G401 (cell line): ENCODE measurements at regions not wholly inside any gene's neighbourhood (a gene's known extent, or its start where the extent isn't known, plus 50 kb on each side); places are given as distances from the start of the nearest gene placed in this dataset.
"Not testable (repeated sequence)": the region's sequence is repeated elsewhere in the genome, so short reads cannot be mapped to it uniquely, and the experiment has no call there.

Source experiments
- DNase-seq: peaks from one replicate; pipeline ENCODE4 v3.0.0-alpha.2; 2015; ENCODE audit warnings: low spot score
- in situ Hi-C: cut with HindIII; loops from 2 replicates; pipeline ENCODE4 v1.10.0; 2016; ENCODE audit warnings: low sequenced_read_pairs, mixed read lengths

DNA sequence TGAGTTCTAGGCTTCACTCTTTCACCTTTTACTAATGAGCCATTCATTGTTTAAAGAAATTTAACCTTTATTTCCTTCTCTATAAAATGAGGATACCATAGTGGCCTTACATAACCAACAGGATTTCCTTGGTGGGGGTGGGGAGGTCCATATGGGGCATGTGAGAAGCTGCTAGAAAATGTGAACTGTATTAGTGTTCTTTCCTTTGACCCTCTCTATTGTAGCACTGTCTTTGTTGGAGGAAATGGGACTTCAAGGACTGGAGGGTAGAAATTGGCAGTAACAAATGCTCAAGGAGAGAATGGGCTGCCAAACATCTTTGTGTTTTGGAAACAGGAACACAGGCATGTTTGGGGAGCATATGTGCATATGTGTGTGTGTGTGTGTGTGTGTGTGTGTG is 468.7 kb upstream of the ZEB2 start:
- in situ Hi-C loops = no loop called here

DNA sequence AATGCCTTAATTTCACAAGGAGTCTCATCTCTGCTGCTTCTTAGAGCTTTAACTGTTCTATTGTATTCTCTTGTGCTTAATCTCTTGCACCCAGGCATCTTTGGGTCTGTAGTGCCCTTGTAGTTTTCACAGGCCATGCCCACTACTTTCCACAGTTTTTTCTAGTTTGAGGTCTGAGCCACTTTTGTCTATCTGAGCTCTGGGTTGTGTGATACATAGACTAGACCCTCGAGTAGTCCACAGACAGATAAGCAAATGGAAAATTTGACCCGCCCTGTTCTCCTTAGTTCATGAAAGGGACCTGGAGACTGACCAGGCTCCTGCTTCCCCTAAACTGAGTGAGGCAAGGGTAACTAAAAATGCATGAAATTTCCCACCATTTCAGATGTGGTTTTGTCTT is 466.8 kb upstream of the ZEB2 start:
- DNase-seq = no peak
- in situ Hi-C loops = no loop called here

More for the DNA sequence above, 468.7 kb upstream of the ZEB2 start:
- DNase-seq = no peak

DNA sequence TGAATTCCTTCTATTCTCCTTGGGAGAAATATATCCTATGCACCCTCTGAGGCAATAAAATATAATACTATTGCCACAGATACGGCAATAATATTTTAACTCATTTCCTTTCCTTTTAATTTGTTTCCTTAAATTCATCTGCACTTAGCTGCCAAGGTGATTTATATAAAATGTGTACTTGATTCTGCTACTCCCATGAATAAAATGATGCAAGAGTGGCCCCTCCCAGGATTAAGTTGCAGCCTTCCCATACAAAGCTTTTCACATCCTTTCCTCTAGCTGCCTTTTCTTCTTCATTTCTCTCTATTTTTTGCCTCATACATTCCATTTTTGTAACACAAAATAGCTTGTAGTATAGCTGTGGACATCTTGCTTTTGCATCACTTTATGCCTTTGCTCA is 464.1 kb upstream of the ZEB2 start:
- no peak for DNase-seq
- in situ Hi-C loops = no loop called here

DNA sequence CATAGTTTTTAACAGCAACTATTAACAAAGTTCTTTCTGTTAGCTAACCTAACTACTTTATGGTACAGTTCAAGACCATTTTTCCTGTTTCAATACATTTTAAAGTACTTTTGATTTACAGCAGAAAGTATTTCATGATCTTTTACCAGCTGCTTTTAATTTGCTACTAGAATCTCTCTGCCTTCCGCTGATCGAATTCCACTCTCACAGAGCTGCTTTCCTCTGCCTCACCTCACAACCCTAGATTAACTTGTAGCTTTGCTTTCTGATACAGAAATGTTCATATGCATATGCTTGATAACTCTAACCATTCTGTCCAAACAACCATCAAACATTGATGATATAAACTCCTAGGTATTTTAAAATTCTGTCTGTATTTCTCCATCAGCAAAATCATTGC is 463.2 kb upstream of the ZEB2 start:
- in situ Hi-C loops = no loop called here
- no peak for DNase-seq

DNA sequence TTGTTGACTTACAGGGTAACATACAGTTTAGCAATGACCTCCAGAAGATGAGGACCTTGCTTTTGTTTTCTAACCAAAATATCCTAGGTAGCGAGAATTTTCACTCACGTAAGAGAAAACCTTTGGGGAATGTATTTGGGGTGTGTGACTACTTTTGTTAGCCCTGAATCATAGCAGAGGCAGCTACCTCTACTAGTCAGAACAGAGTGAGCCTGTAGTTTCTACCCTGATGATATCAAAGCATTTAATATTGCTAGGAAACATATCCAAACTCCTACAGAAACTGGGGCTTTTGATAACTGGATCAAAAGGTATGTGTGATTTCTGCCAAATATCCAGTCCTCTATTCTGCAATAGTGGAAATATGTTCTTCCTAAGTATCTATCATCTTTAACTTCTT is 462.6 kb upstream of the ZEB2 start:
- in situ Hi-C loops = no loop called here
- DNase-seq = no peak

DNA sequence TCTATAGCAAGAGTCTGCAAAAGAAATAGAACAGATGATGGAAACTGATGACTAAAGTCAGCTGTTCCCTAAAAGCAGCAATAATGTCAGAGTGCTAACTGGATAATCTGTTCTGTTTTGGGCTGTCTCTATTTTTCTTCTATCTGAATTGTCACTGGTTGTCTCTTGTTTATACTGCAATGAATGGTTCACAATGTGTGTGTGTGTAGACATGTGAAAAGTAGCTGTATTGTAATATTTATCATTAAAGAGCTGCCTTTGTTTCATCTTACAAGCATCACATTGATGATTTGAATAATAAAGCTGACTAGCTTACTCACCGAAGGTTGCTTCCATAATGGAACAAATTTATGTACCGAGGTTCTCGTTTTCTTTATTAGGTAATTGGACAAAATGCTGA is 456.0 kb upstream of the ZEB2 start:
- no peak for DNase-seq
- in situ Hi-C loops = no loop called here

DNA sequence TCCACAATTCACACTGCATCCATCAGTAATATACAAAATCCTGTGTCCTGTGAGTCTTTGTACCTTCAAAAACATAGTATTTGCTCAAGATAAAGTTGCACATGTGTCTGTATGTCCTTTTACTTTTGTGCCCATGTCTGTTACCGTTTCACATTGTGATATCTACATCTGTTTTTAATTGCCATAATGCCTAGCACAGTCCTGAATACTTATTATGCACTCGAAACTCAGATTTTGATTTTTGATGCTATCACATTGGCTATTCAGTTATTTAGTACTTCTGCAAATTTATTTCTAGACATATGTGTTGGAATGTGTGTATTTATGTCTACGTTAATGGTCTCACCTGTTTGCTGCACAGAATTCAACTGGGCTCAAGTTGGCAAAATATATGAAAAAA is 452.8 kb upstream of the ZEB2 start:
- no peak for DNase-seq
- in situ Hi-C loops = no loop called here

DNA sequence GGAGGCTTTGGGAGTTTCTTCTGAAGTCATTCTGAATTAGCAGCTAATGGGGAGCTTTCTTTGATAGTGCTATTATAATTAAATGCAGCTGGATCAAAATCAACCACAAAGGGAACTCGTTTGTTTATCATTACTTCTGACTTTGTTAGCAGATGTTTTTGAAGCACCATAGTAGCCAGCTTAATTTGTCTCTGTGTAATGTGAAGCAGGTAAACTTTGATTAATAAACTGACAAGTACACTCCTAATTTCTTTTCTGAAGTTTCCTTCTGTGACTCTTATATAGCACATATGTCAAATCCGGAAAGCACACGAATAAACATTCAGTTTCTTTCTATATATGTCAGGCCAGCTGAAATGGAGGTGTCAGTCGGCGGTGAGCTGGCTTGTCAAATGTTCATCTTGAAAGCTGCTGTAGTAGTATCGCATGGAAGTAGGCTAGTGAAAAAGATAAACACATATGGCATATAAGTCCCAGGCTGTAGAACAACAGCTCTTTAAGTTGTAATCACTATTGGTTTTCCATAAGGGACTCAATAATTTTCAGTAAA is 451.9 kb upstream of the ZEB2 start:
- no peak for DNase-seq
- in situ Hi-C loops = no loop called here

DNA sequence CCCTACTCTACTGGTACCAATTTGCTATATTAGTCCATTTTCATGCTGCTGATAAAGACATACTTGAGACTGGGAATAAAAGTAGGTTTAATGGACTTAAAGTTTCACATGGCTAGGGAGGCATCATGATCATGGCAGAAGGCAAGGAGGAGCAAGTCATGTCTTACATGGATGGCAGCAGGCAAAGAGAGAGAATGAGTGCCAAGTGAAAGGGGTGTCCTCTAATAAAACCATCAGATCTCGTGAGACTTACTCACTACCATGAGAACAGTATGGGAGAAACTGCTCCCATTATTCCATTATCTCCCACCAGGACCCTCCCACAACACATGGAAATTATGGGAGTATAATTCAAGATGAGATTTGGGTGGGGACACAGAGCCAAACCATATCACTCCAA is 450.5 kb upstream of the ZEB2 start:
- in situ Hi-C loops, DNase-seq: not testable (repeated sequence)

DNA sequence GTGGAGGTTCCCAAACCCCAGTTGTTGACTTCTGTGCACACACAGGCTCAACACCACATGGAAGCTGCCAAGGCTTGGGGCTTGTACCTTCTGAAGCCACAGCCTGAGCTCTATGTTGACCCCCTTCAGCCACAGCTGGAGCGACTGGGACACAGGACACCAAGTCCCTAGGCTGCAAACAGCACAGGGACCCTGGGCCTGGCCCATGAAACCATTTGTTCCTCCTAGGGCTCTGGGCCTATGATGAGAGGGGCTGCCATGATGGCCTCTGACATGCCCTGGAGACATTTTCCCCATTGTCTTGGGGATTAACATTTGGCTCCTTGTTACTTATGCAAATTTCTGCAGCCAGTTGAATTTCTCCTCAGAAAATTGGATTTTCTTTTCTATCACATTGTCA is 449.6 kb upstream of the ZEB2 start:
- in situ Hi-C loops, DNase-seq: not testable (repeated sequence)

DNA sequence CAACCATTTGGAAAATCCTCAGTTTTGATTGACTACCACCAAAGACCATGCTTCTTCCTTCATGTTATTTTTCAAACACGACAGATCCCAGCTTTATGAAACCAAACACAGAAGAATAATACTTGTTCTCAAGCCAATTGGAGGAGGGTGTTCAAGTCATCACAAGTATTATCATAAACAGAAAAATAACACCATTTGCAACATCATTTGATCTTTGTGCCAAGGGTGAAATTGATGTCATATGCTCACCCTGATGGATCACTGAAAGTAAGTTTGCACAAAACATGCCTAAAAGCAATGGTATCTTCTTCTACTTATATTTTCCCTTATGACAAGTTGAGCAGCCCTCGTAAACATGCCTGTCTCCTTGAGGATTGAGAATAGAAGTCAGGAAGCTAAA is 448.0 kb upstream of the ZEB2 start:
- DNase-seq = no peak
- in situ Hi-C loops = no loop called here

DNA sequence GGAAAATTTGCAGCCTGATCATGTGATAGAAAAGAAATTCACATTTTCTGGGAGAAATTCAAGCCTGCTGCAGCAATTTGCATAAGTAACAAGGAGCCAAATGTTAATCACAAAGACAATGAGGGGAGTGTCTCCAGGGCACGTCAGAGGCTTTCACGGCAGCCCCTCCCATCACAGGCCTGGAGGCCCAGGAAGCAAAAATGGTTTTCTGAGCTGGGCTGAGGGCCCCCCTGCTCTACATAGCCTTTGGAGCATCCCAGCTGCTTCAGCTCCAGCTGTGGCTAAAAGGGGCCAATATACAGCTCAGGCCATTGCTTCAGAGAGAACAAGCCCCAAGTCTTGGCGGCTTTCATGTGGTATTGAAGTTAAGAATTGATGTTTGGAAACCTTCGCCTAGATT is 445.3 kb upstream of the ZEB2 start:
- DNase-seq = no peak

DNA sequence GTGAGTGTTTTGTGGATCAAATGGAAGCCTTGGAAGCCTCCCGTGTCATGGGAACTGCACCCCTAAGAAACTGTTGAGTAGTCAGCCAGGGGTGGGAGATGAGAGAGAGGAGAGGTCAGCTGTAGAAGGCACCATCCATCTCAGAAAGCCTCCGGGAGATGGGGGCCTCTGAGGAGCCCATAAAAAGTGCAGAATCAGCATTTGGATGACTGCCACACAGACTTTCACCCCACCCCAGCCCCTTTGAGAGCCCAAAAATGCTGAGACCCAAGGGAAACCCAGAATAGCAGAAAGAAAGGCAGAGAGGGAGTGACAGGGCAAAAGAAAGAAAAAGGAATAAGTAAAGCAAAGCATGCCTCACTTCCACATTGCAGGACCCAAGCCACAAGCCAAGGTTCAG is 443.1 kb upstream of the ZEB2 start:
- in situ Hi-C loops = no loop called here
- DNase-seq = no peak

More for the DNA sequence above, 445.3 kb upstream of the ZEB2 start:
- in situ Hi-C loops = no loop called here

DNA sequence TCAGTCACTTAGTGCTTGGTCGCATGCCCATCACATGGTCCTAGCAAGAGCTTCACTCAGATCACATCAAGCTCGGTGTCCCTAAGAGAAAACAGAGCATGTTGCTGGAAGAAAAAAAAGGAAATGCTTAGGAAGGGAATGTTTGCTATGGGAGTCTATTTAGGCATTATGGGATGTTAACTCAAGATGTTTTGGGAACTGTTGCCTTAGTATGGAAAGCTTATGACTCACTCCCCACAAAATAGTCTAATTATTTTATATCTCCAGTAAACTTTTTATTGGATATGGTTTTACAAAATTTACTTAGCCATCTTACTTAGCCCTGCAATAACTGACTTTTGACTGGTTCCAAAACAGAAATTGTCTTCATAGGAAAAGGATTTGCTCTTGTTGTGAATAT is 439.5 kb upstream of the ZEB2 start:
- in situ Hi-C loops = no loop called here
- DNase-seq = no peak

DNA sequence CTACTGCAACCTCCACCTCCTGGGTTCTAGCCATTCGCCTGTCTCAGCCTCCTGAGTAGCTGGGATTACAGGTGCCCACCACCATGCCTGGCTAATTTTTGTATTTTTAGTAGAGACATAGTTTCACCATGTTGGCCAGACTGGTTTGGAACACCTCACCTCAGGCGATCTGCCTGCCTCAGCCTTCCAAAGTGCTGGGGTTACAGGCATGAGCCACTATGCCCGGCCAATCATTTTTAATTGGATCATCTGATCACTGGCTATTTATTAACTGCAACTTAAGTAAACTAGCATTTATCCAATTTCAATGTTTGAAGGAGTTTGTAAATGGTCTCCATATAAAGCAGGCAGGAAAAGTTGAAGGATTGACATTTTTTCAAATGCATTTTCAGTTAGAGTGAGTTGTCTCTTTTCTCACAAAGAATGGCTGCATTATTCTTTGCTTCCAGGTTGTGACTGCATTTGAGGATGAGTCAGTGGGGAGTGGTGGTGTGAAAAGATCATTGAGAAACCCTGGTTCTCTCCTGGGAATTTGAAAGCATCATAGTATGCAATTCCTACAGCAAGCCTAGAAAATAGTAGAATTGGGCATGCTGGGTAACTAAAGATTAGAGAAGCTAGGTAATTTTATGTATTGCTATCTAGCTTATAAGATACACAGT is 431.1 kb upstream of the ZEB2 start:
- in situ Hi-C loops = no loop called here
- no peak for DNase-seq

DNA sequence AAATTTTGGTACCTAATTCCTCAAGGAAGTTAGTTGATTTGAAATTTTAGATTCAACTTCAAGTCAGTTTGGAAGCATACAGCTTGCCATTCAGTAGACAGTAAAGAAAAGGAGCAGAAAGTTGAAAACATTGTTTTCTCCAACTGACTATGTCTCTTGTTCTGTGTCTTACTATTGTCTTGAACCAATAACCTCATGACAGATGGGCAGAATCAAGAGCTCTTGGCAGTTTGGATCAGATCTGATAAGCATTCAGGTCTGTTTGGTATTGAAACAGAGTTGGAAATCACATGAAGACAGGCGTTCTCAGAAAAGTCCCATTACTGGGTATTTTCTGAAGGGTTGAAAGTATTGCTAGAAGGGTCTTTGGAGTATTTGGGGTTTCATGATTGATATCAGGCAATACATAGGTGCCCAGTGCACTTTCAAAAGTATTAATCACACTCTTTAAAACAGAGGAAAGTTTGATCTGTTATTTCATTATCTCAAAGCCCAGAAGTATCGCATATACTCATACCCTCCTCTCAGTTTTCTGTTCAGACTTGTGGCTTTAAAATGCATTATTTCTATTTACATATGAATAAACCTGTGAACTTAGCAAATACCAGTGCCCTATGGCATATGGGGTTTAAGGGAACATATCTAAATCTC is 428.4 kb upstream of the ZEB2 start:
- in situ Hi-C loops = no loop called here
- no peak for DNase-seq

DNA sequence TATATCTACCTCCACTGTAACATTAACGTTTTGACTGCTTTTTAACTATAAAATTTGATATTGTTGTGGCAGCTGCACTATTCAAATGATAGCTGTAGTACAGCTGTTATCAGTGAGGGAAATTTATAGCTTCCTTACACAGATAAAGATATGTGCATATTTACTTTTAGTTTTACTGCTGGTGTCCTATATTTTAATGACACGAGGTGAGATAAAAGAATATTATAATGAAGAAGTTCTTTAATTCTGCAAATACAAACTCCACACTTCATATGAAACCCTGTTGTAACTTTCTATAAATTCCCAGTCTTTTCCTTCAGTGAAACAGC is 427.8 kb upstream of the ZEB2 start:
- DNase-seq = no peak
- in situ Hi-C loops = no loop called here

DNA sequence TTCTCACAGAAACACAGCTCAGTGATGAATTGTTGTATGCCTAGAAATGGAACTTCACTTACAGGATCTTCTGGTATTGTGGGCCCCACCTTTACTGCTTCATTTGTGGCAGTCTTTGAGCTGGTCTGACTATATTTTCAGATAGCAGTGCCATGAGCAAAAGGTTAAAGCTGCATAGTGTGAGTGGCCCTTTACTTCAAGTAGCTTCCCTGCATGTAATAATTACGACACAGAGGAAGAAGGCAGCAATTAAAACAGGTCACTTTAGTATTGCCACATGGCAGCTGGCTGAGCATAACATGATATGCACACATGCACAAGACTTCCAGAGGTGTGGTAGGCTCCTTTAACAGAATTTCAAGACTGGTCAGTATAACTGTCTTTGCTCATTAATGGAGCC is 426.3 kb upstream of the ZEB2 start:
- in situ Hi-C loops = no loop called here
- DNase-seq = no peak

DNA sequence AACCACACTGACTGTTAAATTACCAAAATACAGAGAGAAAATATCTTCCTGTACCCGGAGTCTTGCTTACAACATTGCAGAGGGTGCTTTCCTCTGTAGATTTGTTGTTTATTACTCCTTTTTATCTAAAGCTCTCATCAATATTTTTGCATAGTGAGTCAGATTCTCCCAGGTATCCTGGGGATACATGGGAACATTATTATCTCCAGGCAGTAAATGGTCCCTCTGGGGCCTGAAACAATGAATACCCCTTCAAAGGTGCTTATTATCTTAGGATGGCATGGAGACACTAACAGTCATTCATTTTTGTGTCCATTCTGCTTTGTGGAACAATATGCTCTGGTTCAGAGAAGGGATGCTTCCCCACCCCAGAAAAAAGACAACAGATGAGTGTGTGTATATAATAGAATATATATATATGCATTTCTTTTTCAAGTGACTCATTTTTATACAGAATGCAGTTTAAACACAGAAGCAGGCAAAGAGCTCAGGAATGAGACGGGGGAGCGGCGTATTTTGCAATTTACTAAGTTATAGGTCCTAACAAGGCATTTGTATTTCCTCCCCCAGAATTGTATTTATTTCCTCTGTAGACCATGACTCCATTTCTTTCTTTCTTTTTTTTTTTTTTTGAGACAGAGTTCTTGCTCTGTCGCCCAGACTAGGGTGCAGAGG is 424.8 kb upstream of the ZEB2 start:
- no peak for DNase-seq
- in situ Hi-C loops = no loop called here

DNA sequence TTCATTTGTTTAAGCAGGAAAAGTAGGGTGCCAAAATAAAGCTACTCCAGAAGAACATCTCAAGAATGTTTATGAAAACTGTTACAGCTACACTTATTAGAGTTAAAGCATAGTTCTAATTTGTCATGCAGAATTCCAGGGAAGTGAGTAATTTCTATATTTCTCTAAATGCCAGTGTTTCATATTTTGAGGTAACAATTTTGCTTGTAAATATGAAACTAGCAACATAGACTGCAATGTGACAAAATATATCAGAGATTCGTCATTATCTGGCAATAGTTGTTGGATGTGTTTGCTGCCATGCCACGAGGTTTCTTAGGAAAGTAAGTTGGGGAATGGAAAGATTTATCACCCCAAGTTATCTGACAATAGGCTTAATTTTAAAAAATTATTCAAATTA is 424.1 kb upstream of the ZEB2 start:
- in situ Hi-C loops = no loop called here
- DNase-seq = no peak
